ENCODE measurements at regions not wholly inside any gene's neighbourhood (a gene's known extent, or its start where the extent isn't known, plus 50 kb on each side); places are given as distances from the start of the nearest gene placed in this dataset.

DNA sequence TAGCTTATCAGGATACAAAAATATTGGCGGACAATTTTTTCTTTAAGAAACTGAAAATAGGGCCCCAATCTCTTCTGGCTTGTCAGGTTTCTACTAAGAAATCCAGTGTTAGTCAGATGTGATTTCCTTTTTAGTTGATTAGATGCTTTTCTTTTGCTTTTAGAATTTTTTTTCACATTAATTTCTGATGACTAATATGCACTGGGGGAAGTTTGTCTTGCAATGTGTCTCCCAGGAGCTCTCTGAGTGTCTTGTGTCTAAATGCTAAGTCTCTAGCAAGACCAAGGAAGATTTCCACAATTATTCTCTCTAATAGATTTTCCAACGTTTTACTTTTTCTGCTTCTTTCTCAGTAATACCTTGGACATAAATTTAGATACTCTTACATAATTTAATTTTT lies 559.8 kb upstream of the TYRP1 start:
- H3K4me1 ChIP-seq (ENCODE audit: control insufficient read depth, insufficient read depth, low read length): no peaks in the 10 kb centered on the region
- DNase-seq (ENCODE audit: low read depth, low spot score): no peak
- no peaks in the 10 kb centered on the region for H3K9me3 ChIP-seq (ENCODE audit: control insufficient read depth, insufficient read depth, low read depth, low read length)
- in situ Hi-C loops (cut with HindIII; ENCODE audit: low pct_unique_long_range_greater_than_20kb, low sequenced_read_pairs) (no loop called here), intact Hi-C loops (cut with micrococcal nuclease; ENCODE audit: unreplicated experiment) (no loop called here)
- no peaks in the 10 kb centered on the region for H3K36me3 ChIP-seq (ENCODE audit: control insufficient read depth, insufficient read depth, low read length)
- no peaks in the 10 kb centered on the region for H3K27me3 ChIP-seq (ENCODE audit: control insufficient read depth, insufficient read depth, low read length)
- ATAC-seq: no peak
- no peak overlapping the region for H3K4me3 ChIP-seq (ENCODE audit: low read depth in 2 of 2, low read length in 2 of 2)
- no TSS peak for BruUV-seq (replicated peaks)
- POLR2A ChIA-PET: no interaction called here
- CTCF ChIA-PET: no interaction called here
- TF ChIP-seq SIN3A (IDR thresholded peaks at IDR 0.05; ENCODE audit: borderline replicate concordance, insufficient read depth, low read depth, low read length) (no peak), POLR2AphosphoS5 (IDR thresholded peaks at IDR 0.05; ENCODE audit: low read depth, low read length) (no peak), TCF7L2 (IDR thresholded peaks at IDR 0.05; ENCODE audit: low read depth, low read length) (no peak)
- TF ChIP-seq, protein P1, sequence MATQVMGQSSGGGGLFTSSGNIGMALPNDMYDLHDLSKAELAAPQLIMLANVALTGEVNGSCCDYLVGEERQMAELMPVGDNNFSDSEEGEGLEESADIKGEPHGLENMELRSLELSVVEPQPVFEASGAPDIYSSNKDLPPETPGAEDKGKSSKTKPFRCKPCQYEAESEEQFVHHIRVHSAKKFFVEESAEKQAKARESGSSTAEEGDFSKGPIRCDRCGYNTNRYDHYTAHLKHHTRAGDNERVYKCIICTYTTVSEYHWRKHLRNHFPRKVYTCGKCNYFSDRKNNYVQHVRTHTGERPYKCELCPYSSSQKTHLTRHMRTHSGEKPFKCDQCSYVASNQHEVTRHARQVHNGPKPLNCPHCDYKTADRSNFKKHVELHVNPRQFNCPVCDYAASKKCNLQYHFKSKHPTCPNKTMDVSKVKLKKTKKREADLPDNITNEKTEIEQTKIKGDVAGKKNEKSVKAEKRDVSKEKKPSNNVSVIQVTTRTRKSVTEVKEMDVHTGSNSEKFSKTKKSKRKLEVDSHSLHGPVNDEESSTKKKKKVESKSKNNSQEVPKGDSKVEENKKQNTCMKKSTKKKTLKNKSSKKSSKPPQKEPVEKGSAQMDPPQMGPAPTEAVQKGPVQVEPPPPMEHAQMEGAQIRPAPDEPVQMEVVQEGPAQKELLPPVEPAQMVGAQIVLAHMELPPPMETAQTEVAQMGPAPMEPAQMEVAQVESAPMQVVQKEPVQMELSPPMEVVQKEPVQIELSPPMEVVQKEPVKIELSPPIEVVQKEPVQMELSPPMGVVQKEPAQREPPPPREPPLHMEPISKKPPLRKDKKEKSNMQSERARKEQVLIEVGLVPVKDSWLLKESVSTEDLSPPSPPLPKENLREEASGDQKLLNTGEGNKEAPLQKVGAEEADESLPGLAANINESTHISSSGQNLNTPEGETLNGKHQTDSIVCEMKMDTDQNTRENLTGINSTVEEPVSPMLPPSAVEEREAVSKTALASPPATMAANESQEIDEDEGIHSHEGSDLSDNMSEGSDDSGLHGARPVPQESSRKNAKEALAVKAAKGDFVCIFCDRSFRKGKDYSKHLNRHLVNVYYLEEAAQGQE (IDR thresholded peaks at IDR 0.05; ENCODE audit: insufficient read depth in 1 of 2, low read depth in 2 of 2, low read length in 1 of 2): no peak
- TF ChIP-seq, protein P2, sequence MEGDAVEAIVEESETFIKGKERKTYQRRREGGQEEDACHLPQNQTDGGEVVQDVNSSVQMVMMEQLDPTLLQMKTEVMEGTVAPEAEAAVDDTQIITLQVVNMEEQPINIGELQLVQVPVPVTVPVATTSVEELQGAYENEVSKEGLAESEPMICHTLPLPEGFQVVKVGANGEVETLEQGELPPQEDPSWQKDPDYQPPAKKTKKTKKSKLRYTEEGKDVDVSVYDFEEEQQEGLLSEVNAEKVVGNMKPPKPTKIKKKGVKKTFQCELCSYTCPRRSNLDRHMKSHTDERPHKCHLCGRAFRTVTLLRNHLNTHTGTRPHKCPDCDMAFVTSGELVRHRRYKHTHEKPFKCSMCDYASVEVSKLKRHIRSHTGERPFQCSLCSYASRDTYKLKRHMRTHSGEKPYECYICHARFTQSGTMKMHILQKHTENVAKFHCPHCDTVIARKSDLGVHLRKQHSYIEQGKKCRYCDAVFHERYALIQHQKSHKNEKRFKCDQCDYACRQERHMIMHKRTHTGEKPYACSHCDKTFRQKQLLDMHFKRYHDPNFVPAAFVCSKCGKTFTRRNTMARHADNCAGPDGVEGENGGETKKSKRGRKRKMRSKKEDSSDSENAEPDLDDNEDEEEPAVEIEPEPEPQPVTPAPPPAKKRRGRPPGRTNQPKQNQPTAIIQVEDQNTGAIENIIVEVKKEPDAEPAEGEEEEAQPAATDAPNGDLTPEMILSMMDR (IDR thresholded peaks at IDR 0.05): no peak
- no peak overlapping the region for H3K27ac ChIP-seq (ENCODE audit: low read length)

DNA sequence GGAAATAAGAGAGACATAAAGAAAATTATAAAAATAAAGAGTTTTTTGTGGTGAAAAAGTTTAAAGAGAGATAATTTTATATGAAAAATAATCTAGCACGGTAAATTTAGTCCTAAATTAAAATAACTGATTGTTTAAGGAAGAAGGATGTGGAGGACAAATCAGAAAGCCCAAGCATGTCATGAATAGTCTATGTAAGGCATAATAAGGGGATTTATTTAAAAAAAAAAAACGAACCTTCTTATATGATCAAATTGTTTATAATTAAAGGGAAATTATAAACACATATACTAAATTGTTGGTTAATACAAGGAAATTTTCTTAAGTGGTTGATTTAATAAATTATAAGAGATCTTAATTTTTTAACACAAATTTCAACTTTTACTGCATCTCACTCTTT lies 551.8 kb upstream of the TYRP1 start:
- Histone ChIP-seq H3K27me3 (ENCODE audit: control insufficient read depth, insufficient read depth, low read length) (no peaks in the 10 kb centered on the region), H3K4me3 (ENCODE audit: low read depth in 2 of 2, low read length in 2 of 2) (no peak overlapping the region), H3K27ac (ENCODE audit: low read length) (no peak overlapping the region), H3K4me1 (ENCODE audit: control insufficient read depth, insufficient read depth, low read length) (no peaks in the 10 kb centered on the region), H3K36me3 (ENCODE audit: control insufficient read depth, insufficient read depth, low read length) (no peaks in the 10 kb centered on the region), H3K9me3 (ENCODE audit: control insufficient read depth, insufficient read depth, low read depth, low read length) (no peaks in the 10 kb centered on the region)
- CTCF ChIA-PET: no interaction called here
- no peak for TF ChIP-seq POLR2AphosphoS5 (IDR thresholded peaks at IDR 0.05; ENCODE audit: low read depth, low read length)
- TF ChIP-seq, protein P2 (IDR thresholded peaks at IDR 0.05): no peak
- TF ChIP-seq TCF7L2 (IDR thresholded peaks at IDR 0.05; ENCODE audit: low read depth, low read length): no peak
- no peak for TF ChIP-seq SIN3A (IDR thresholded peaks at IDR 0.05; ENCODE audit: borderline replicate concordance, insufficient read depth, low read depth, low read length)
- TF ChIP-seq, protein P1 (IDR thresholded peaks at IDR 0.05; ENCODE audit: insufficient read depth in 1 of 2, low read depth in 2 of 2, low read length in 1 of 2): no peak
- no peak for ATAC-seq
- intact Hi-C loops (cut with micrococcal nuclease; ENCODE audit: unreplicated experiment) (no loop called here), in situ Hi-C loops (cut with HindIII; ENCODE audit: low pct_unique_long_range_greater_than_20kb, low sequenced_read_pairs) (no loop called here)
- POLR2A ChIA-PET: no interaction called here
- BruUV-seq (replicated peaks): no TSS peak
- DNase-seq (ENCODE audit: low read depth, low spot score): no peak

Measured in Panc1 (cell line).